ENCODE measurements at regions not wholly inside any gene's neighbourhood (a gene's known extent, or its start where the extent isn't known, plus 50 kb on each side); places are given as distances from the start of the nearest gene placed in this dataset.

DNA sequence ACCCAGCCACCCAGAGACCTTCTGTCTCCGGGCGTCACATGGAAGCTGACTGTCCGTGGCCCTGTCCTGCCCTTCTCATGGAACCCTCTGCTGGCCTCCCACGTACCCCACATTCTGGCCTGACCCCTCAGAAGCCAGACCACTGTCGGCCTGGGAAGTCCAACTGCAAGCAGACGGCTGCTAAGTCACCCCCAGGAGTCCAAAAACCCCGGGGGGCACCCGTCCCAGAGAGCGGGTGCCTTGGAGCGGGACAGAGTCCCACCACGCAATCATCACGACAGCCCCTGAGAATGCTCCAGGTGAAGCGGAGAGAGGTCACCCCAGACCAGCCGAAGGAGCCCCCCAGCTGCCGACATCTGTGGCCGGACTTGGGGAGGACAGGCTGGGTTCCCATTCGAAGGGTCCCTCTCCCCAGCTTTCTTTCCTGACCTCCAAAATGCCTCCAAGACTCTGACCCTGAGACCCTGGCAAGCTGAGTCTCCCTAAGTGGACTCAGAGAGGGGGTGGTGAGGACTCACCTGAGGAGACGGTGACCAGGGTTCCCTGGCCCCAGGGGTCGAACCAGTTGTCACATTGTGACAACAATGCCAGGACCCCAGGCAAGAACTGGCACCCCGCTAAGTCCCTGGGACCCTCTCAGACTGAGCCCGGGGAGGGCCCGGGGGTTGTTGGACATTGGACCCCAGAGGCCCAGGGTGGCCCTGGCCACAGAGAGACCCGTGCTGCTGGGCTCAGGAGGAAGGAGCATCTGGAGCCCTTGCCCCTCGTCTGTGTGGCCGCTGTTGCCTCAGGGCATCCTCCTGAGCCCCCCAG lies 337.1 kb downstream of the TMEM121 start:
- no peak for DNase-seq (ENCODE audit: low spot score)

DNA sequence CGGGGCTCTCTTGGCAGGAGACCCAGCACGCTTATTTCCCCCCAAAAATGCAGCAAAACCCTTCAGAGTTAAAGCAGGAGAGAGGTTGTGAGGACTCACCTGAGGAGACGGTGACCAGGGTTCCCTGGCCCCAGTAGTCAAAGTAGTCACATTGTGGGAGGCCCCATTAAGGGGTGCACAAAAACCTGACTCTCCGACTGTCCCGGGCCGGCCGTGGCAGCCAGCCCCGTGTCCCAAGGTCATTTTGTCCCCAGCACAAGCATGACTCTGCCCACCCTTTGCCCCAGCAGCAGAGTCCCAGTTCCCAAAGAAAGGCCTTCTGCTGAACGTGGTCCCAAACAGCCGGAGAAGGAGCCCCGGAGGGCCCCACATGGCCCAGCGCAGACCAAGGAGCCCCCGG lies 337.7 kb downstream of the TMEM121 start:
- no peak for DNase-seq (ENCODE audit: low spot score)
- in situ Hi-C loops (cut with HindIII; ENCODE audit: low sequenced_read_pairs) = no loop called here

More for the DNA sequence above, 337.1 kb downstream of the TMEM121 start:
- in situ Hi-C loops (cut with HindIII; ENCODE audit: low sequenced_read_pairs) = no loop called here

GRCh38 chr14:105864651-105865265 lies 338.4 kb downstream of the TMEM121 start:
- DNase-seq (ENCODE audit: low spot score) = no peak
- in situ Hi-C loops (cut with HindIII; ENCODE audit: low sequenced_read_pairs) = no loop called here

- no peak for DNase-seq (ENCODE audit: low spot score)
These were observed 339.0 kb downstream of the TMEM121 start for GRCh38 chr14:105865266-105865903.

GRCh38 chr14:105865904-105866840 lies 339.8 kb downstream of the TMEM121 start:
- in situ Hi-C loops (cut with HindIII; ENCODE audit: low sequenced_read_pairs) = no loop called here
- no peak for DNase-seq (ENCODE audit: low spot score)

More at GRCh38 chr14:105865266-105865903, 339.0 kb downstream of the TMEM121 start:
- in situ Hi-C loops (cut with HindIII; ENCODE audit: low sequenced_read_pairs) = no loop called here

GRCh38 chr14:105866841-105867321 lies 340.5 kb downstream of the TMEM121 start:
- DNase-seq (ENCODE audit: low spot score) = no peak
- in situ Hi-C loops (cut with HindIII; ENCODE audit: low sequenced_read_pairs) = no loop called here

- in situ Hi-C loops (cut with HindIII; ENCODE audit: low sequenced_read_pairs) = no loop called here
- no peak for DNase-seq (ENCODE audit: low spot score)
These were observed 341.7 kb downstream of the TMEM121 start for GRCh38 chr14:105867961-105868599.

DNA sequence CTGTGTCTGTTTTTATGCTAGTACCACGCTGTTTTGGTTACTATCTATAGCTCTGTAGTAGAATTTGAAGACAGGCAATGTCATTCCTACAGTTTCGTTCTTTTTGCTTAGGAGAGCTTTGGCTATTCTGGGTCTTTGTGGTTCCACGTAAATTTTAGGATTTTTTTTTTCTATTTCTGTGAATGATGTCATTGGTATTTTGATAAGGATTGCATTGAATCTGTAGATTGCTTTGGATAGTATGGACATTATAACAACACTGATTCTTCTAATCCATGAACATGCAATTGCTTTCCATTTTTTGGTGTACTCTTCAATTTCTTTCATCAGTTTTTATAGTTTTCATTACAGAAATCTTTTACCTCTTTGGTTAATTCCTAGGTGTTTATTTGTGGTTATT lies 345.2 kb downstream of the TMEM121 start:
- in situ Hi-C loops (cut with HindIII; ENCODE audit: low sequenced_read_pairs) = no loop called here

GRCh38 chr14:105873870-105874512 lies 347.6 kb downstream of the TMEM121 start:
- in situ Hi-C loops (cut with HindIII; ENCODE audit: low sequenced_read_pairs) = no loop called here
- no peak for DNase-seq (ENCODE audit: low spot score)

More for the DNA sequence above, 345.2 kb downstream of the TMEM121 start:
- no peak for DNase-seq (ENCODE audit: low spot score)

GRCh38 chr14:105876158-105876557 lies 349.8 kb downstream of the TMEM121 start:
- no peak for DNase-seq (ENCODE audit: low spot score)
- in situ Hi-C loops (cut with HindIII; ENCODE audit: low sequenced_read_pairs) = no loop called here

GRCh38 chr14:105876829-105877228 lies 350.4 kb downstream of the TMEM121 start:
- in situ Hi-C loops (cut with HindIII; ENCODE audit: low sequenced_read_pairs) = no loop called here
- DNase-seq (ENCODE audit: low spot score) = no peak

GRCh38 chr14:105877645-105878044 lies 351.3 kb downstream of the TMEM121 start:
- in situ Hi-C loops (cut with HindIII; ENCODE audit: low sequenced_read_pairs) = no loop called here

DNA sequence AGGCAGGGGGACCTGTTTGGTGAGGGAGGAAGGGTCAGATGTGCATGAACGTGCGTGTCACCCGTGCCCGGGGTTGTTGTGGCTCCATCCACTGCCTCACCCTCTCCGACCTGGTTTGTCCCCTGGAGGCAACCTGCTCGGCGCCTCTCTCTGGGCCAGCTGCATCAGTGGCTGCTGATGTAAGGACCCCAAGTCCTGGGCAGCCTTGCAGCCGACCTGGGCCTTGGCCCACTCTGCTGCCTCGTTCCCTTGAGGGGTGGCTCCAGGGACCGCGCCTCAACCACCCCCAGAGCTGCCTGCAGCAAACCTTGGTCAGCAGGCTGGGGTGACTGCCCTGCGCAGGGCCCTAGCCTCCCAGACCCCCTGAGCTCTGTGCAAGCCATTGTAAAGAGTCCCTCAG lies 351.7 kb downstream of the TMEM121 start:
- in situ Hi-C loops (cut with HindIII; ENCODE audit: low sequenced_read_pairs) = no loop called here
- no peak for DNase-seq (ENCODE audit: low spot score)

More at GRCh38 chr14:105877645-105878044, 351.3 kb downstream of the TMEM121 start:
- no peak for DNase-seq (ENCODE audit: low spot score)

DNA sequence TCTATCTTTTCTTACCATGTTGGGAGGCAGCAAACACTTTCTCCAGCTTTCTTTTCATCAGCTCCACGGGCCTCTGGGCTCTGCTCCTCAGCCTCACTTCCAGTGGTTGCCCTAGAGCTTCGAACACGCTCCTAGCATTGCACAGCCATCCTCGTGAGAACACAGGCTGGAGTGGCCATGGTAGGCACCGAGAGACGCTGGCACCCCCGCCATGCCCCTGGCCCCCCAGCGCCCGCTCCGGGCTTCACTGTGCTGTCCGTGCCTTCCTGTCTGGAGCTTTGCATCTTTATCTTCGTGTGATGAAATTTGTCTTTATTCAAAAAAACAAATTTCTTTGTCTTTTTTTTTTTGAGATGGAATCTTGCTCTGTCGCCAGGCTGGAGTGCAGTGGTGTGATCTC lies 352.2 kb downstream of the TMEM121 start:
- no peak for DNase-seq (ENCODE audit: low spot score)
- in situ Hi-C loops (cut with HindIII; ENCODE audit: low sequenced_read_pairs) = no loop called here

DNA sequence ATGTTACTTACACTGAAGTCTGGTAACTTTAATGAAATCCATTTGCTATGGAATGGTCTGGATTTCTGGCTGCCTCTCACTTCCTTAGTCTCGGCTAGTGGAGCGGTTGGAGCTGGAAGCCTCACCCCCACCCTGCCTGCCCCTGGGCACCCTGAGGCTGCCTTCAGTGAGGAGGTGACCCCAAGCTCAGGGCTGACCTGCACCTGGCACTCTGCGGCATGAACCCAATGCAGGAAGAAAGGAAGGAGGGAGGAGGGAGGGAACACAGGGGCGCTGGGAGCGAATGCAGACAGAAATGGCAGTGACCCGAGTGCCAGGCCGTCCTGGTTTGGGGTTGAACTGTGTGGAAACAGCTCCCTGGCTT lies 353.1 kb downstream of the TMEM121 start:
- in situ Hi-C loops (cut with HindIII; ENCODE audit: low sequenced_read_pairs) = no loop called here
- DNase-seq (ENCODE audit: low spot score) = no peak

DNA sequence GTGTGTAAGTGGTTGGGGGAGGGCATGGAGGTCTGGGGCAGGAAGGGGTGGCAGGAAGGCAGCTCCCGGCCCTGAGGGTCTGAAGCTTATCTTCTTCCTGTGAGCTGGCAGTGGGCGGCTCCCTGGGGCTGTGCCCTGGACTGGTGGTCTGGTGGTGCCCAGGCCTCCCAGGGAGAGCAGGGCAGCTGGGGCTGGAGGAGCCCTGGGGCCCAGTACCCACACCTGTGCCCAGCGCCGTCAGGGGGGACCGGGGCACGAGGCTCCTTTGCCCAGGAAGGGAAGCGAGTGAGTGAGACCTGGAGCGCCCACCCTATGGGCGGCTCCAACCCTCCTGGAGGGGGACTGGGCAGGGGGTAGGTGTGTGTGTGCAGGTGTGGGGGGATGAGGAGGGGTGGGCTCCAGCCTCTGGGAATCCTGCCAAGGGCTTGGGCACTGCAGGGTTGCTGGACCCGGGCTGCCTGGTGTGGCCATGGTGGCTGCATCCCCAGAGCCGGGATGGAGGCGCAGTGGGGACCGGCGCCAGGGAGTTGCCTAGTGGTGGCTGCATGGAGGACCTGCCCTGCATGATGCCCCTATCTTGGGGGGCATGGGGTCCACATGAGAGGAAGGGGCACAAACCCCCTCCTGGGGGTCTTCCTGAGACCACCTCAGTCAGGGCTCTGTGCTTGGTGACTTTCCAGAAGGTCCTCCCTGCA lies 353.6 kb downstream of the TMEM121 start:
- no peak for DNase-seq (ENCODE audit: low spot score)
- in situ Hi-C loops (cut with HindIII; ENCODE audit: low sequenced_read_pairs) = no loop called here

- no peak for DNase-seq (ENCODE audit: low spot score)
- in situ Hi-C loops (cut with HindIII; ENCODE audit: low sequenced_read_pairs) = no loop called here
These were observed 354.2 kb downstream of the TMEM121 start for GRCh38 chr14:105880616-105881015.
